Bronchial epithelial cell (primary cell): ENCODE measurements at regions not wholly inside any gene's neighbourhood (a gene's known extent, or its start where the extent isn't known, plus 50 kb on each side); places are given as distances from the start of the nearest gene placed in this dataset.

Experiments used
- DNase-seq: peaks from one replicate; pipeline ENCODE4 v3.0.0-alpha.2; 2010; ENCODE audit warnings: low read depth
- FAIRE-seq: peaks from 2 replicates; lab custom pipeline; 2011; peaks lifted over from hg19 to GRCh38; lab: Jason Lieb, UNC
- H3K27me3 ChIP-seq: 2 replicates; pipeline ENCODE4 v1.5.1; 2011; ENCODE audit warnings: low read length; ENCODE audit not compliant: control insufficient read depth, insufficient read depth
- H3K36me3 ChIP-seq: 2 replicates; pipeline ENCODE4 v1.5.1; 2011; ENCODE audit warnings: low read length; ENCODE audit not compliant: control insufficient read depth, insufficient read depth
- H3K4me3 ChIP-seq: 2 replicates; pipeline ENCODE4 v1.5.1; 2011; ENCODE audit warnings: mild to moderate bottlenecking, low read depth, low read length, control low read depth
- TF ChIP-seq, protein P1 (sequence below): IDR thresholded peaks from 2 replicates; pipeline ENCODE4 v1.5.1; 2011; ENCODE audit warnings: mild to moderate bottlenecking, moderate library complexity, low read length, control low read depth, inconsistent platforms; ENCODE audit not compliant: insufficient read depth, severe bottlenecking

- Histone ChIP-seq H3K27me3 (no peaks in the 10 kb centered on the region), H3K4me3 (no peak overlapping the region), H3K36me3 (no peaks in the 10 kb centered on the region)
- FAIRE-seq = no peak
- DNase-seq = no peak
- TF ChIP-seq, protein P1, sequence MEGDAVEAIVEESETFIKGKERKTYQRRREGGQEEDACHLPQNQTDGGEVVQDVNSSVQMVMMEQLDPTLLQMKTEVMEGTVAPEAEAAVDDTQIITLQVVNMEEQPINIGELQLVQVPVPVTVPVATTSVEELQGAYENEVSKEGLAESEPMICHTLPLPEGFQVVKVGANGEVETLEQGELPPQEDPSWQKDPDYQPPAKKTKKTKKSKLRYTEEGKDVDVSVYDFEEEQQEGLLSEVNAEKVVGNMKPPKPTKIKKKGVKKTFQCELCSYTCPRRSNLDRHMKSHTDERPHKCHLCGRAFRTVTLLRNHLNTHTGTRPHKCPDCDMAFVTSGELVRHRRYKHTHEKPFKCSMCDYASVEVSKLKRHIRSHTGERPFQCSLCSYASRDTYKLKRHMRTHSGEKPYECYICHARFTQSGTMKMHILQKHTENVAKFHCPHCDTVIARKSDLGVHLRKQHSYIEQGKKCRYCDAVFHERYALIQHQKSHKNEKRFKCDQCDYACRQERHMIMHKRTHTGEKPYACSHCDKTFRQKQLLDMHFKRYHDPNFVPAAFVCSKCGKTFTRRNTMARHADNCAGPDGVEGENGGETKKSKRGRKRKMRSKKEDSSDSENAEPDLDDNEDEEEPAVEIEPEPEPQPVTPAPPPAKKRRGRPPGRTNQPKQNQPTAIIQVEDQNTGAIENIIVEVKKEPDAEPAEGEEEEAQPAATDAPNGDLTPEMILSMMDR = no peak
Observed at GRCh38 chr7:124162667-124163066, 129.8 kb upstream of the TMEM229A start.

GRCh38 chr7:124155432-124156022 lies 122.7 kb upstream of the TMEM229A start:
- Histone ChIP-seq H3K36me3 (no peaks in the 10 kb centered on the region), H3K27me3 (no peaks in the 10 kb centered on the region), H3K4me3 (no peak overlapping the region)
- peak; percentile 38 for DNase-seq
- no peak for FAIRE-seq
- TF ChIP-seq, protein P1 = peak; percentile 32

- peak; percentile 77 for DNase-seq
- Histone ChIP-seq H3K36me3 (no peaks in the 10 kb centered on the region), H3K27me3 (no peaks in the 10 kb centered on the region), H3K4me3 (no peak overlapping the region)
- no peak for FAIRE-seq
- TF ChIP-seq, protein P1 = peak; percentile 34
Observed at GRCh38 chr7:124152859-124153692, 120.2 kb upstream of the TMEM229A start.

GRCh38 chr7:124137664-124138063 lies 104.8 kb upstream of the TMEM229A start:
- FAIRE-seq = no peak
- H3K36me3 ChIP-seq = no peaks in the 10 kb centered on the region

DNA sequence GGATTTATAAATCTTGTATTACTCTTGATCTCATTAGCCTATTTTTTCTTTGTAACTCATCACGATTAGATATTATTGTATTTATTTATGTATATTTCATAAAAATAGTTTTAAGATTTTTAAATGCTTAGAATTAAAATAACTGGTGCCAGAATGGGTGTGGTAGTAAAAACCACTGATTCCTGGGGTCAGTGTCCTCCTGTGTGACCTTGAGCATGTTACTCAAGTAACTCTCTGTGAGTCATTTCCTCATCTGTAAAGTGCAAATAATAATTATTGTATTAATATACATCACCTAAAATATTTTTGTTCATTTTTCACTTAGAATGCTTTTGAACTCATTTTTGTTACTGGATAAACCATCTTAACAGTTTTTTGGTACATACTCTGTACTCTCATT lies 91.3 kb upstream of the TMEM229A start:
- H3K36me3 ChIP-seq = no peaks in the 10 kb centered on the region
- FAIRE-seq = no peak
- no peak for DNase-seq
- no peak overlapping the region for H3K4me3 ChIP-seq
- TF ChIP-seq, protein P1 = no peak
- no peaks in the 10 kb centered on the region for H3K27me3 ChIP-seq

More at GRCh38 chr7:124137664-124138063, 104.8 kb upstream of the TMEM229A start:
- H3K27me3 ChIP-seq = no peaks in the 10 kb centered on the region
- DNase-seq = no peak
- H3K4me3 ChIP-seq = no peak overlapping the region
- TF ChIP-seq, protein P1 = no peak
